WTC11 (cell line): ENCODE measurements at regions not wholly inside any gene's neighbourhood (a gene's known extent, or its start where the extent isn't known, plus 50 kb on each side); places are given as distances from the start of the nearest gene placed in this dataset.

Experiments
- CREM ChIP-seq: sonication (generic); formaldehyde crosslinking; IDR thresholded peaks from 2 replicates; pipeline ENCODE4 v1.8.1; 2022; ENCODE audit warnings: mild to moderate bottlenecking, missing genetic modification reagents, moderate library complexity
- CTCF ChIP-seq: fragments of 200-600 bp; IDR thresholded peaks from 2 replicates; pipeline ENCODE4 v1.8.0; 2022; ENCODE audit warnings: antibody characterized with exemption
- E2F4 ChIP-seq: sonication (generic); formaldehyde crosslinking; IDR thresholded peaks from 2 replicates; pipeline ENCODE4 v1.8.1; 2022; ENCODE audit warnings: low read depth, mild to moderate bottlenecking, moderate library complexity, missing genetic modification reagents, borderline replicate concordance
- IRF1 ChIP-seq: sonication (generic); formaldehyde crosslinking; IDR thresholded peaks from 2 replicates; pipeline ENCODE4 v1.8.0; 2023; ENCODE audit warnings: missing genetic modification reagents
- MAX ChIP-seq: sonication (generic); formaldehyde crosslinking; IDR thresholded peaks from 2 replicates; pipeline ENCODE4 v1.8.0; 2022; ENCODE audit warnings: mild to moderate bottlenecking, missing genetic modification reagents
- MYBL2 ChIP-seq: sonication (generic); formaldehyde crosslinking; IDR thresholded peaks from 2 replicates; pipeline ENCODE4 v1.8.1; 2023; ENCODE audit warnings: mild to moderate bottlenecking, moderate library complexity, missing genetic modification reagents
- RELA ChIP-seq: sonication (generic); formaldehyde crosslinking; IDR thresholded peaks from 2 replicates; pipeline ENCODE4 v1.8.1; 2022; ENCODE audit warnings: missing genetic modification reagents, mild to moderate bottlenecking, borderline replicate concordance
- USF2 ChIP-seq: sonication (generic); formaldehyde crosslinking; IDR thresholded peaks from 2 replicates; pipeline ENCODE4 v1.8.1; 2023; ENCODE audit warnings: mild to moderate bottlenecking, missing genetic modification reagents, moderate library complexity
- ZNF138 ChIP-seq: sonication (generic); formaldehyde crosslinking; conservative IDR thresholded peaks from 2 replicates; pipeline ENCODE4 v1.8.1; 2022; ENCODE audit warnings: mild to moderate bottlenecking, moderate library complexity, missing genetic modification reagents

- TF ChIP-seq CTCF (no peak), MYBL2 (CRISPR knock-in tag) (no peak), CREM (no peak), USF2 (CRISPR knock-in tag) (no peak), RELA (CRISPR knock-in tag) (no peak), IRF1 (CRISPR knock-in tag) (no peak), MAX (CRISPR knock-in tag) (no peak), E2F4 (CRISPR knock-in tag) (no peak), ZNF138 (no peak)
Observed at GRCh38 chr1:53401813-53402745, 57.1 kb upstream of the DMRTB1 start.
